ENCODE measurements at regions not wholly inside any gene's neighbourhood (a gene's known extent, or its start where the extent isn't known, plus 50 kb on each side); places are given as distances from the start of the nearest gene placed in this dataset.

GRCh38 chr1:30242168-30242567, 481.2 kb downstream of the MATN1 start:
- TF ChIP-seq CEBPB (IDR thresholded peaks at IDR 0.05; ENCODE audit: borderline replicate concordance, low read depth, low read length) (no peak), MAFG (CRISPR knock-in tag; IDR thresholded peaks at IDR 0.05) (no peak), TBX2 (CRISPR knock-in tag; IDR thresholded peaks at IDR 0.05; ENCODE audit: borderline replicate concordance) (no peak), HOMEZ (CRISPR knock-in tag; IDR thresholded peaks at IDR 0.05; ENCODE audit: low read depth) (no peak), ZNF205 (CRISPR knock-in tag; IDR thresholded peaks at IDR 0.05) (no peak), JUN (CRISPR knock-in tag; IDR thresholded peaks at IDR 0.05) (no peak)
